LNCAP (cell line): ENCODE measurements at regions not wholly inside any gene's neighbourhood (a gene's known extent, or its start where the extent isn't known, plus 50 kb on each side); places are given as distances from the start of the nearest gene placed in this dataset.

ENCODE experiments used
- TF ChIP-seq, protein P1 (sequence below): fragments of 450-650 bp; IDR thresholded peaks from 2 replicates; pipeline ENCODE4 v1.5.1; 2017; ENCODE audit warnings: mild to moderate bottlenecking

DNA sequence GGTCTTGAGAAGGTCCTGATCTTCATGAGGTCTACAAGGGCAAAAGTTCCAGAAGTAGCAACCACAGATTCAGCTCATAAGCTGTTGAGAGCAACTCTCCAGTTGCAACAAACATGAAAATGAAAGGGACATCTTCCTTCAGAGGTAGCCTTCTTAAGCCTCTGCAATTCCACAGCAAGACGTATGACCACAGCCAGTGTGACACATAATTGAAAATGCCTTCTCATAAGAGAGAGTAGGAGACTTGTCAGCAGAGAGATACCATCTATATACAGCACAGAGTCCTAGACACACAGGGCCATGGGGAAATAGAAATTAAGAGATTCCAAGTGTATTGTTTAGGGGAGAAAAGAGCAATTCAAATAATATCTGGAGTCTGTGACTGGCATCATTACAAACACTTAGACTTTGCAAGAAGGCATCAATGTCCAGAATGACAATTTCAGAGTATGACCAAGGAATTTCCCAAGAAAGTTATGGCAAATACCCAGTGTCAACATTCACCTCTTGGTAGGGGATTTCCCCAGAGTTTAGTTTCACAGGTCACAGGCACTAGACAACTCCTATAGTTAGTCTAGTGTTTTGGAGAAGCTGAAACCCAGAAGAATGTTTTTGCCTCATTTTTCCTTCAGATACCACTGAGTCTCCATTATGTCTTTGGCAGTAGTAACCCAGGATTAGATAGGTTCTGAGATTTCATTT lies 340.3 kb downstream of the ZNF674 start:
- TF ChIP-seq, protein P1, sequence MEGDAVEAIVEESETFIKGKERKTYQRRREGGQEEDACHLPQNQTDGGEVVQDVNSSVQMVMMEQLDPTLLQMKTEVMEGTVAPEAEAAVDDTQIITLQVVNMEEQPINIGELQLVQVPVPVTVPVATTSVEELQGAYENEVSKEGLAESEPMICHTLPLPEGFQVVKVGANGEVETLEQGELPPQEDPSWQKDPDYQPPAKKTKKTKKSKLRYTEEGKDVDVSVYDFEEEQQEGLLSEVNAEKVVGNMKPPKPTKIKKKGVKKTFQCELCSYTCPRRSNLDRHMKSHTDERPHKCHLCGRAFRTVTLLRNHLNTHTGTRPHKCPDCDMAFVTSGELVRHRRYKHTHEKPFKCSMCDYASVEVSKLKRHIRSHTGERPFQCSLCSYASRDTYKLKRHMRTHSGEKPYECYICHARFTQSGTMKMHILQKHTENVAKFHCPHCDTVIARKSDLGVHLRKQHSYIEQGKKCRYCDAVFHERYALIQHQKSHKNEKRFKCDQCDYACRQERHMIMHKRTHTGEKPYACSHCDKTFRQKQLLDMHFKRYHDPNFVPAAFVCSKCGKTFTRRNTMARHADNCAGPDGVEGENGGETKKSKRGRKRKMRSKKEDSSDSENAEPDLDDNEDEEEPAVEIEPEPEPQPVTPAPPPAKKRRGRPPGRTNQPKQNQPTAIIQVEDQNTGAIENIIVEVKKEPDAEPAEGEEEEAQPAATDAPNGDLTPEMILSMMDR: no peak

DNA sequence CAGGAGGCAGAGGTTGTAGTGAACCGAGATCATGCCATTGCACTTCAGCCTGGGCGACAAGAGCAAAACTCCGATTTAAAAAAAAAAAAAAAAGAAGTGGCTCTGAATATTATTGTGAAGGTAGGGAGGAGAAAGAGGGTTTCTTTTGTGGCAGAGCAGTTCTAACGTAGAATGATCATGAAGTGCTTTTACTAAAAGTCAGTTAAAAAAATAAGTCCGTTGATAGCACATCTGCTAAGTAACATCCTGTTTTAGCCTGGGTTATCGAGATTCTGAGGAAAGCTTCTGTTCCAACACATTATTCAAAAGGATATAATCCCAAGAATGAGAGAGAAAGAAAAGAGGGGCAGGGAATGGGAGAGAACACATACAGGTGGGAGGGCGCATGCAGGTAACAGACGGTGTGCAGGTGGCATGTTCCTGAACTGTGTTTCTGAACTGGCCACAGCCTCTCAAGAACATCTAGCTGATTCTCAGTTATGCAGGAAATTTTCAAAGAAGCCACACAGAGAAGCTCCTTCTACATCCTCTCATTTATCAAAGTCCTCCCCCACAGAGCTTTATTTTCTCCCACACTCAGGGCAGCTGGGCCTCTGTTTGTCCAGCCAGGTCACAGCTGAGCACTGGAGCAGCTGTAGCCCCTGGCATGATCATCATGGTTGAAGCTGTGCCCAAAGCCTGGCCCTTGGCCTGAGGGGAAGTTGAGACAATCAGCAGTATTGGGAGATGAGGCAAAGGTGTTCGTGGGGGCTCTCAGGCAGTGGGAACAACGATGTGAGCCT lies 342.3 kb downstream of the ZNF674 start:
- TF ChIP-seq, protein P1: no peak

DNA sequence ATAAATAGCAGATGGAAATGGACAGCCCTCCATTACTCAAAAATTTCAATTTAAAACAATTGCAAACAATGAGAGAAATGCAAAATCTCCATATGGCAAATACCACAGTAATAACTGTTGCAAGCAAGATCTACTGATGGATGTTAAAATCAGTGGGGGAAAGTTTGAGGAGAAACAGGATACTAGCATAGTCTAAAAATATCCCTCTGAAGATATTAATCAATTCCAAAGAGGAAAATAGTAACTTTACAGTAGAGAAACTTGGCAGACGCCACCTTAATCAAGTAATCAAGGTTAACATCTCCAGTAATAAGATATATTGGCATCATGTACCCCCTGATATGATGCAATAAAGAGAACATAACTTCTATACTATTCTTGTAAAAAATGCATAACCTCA lies 344.8 kb downstream of the ZNF674 start:
- TF ChIP-seq, protein P1: no peak

DNA sequence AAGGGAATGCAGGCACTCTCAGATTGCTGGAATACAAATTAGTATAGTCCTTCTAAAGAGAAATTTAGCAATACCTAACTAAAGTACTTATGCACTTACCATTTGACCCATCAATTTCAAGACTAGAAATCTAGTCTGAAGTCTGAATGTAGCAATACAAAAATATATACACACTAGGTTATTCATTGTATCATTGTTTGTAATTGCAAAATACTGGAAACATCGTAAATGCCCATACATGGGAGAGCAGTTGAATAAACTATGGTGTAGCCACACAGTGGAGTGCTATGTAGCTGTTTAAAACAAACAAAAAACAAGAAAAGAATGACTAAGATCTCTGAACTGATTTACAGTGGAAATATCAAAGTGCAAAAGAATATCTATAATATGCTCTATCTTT lies 346.4 kb downstream of the ZNF674 start:
- TF ChIP-seq, protein P1: no peak

DNA sequence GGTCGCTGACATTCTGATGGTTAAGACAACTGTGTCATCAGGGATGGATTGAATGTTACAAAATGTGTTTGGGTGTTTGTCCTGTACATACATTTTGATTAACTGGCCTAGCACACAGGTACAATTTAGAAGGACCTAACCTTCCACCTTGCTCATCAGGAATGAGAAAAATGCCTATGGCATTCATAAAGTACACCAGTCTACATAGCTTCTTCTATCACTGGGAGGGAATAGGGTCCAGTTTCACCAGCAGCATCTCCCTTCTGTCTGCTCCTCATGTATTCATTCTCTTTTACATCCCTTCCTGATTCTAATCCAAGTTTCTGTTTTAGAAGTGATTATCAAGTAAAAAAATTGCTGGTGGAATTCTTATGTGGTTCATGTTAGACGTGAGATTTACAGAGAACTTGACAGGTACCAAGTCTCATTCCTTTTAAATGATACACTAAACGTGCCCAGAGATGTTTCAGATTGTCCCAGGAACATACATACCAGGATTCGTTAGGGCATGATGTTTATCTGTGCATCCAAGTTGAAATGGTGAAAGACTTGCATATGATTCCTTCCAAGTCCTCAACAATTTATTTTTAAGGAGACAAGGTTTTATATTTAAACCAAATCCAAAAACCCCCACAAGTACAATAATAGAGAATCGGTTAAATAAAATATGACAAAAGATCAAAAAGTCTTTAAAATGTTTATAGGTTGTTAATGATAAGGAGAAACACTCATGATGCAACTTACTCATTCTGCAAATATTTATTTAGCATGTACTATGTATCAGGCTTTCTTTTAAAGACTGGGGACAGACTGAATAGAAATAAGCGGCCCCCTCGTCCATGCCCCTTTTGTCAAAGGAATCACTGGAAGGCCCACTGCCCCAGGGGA lies 359.1 kb downstream of the ZNF674 start:
- TF ChIP-seq, protein P1: no peak

DNA sequence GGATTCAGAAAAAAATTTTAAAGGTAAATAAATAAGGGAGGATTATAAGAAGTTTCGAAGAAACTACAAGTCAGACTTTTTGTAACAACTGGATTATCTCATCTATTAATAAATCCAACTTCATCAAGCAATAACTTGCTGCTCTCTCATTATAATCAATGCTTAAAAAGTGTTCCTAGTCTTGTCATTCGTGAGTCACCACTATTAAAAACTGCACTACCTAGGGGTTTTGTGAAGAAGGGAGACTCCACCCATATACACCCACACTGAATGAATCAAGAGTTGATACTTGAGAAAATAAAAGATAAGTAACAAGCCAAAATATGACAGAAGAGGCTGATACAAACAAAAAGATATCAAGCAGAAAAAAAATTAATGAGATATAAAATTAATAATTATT lies 360.5 kb downstream of the ZNF674 start:
- TF ChIP-seq, protein P1: no peak

DNA sequence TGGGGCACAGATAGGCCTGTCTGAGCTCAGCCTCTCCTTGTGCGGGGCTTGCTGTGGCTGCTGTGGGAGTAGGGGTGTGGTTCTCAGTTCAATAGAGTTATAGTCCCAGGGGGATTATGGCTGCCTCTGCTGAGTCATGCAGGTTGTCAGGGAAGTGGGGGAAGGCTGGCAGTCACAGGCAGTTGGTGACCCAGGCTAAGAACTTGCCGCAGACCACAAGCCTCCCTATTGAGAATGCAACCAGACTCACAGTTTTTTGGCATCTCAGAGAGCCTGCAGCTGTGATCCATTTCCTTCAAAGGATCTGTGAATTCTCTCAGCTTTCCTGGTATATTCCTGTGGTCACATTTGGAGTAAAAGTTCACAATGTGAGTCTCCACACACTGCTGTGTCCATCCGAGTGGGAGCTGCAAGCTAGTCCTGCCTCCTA lies 364.9 kb downstream of the ZNF674 start:
- TF ChIP-seq, protein P1: no peak
